HepG2 (cell line): ENCODE measurements at regions not wholly inside any gene's neighbourhood (a gene's known extent, or its start where the extent isn't known, plus 50 kb on each side); places are given as distances from the start of the nearest gene placed in this dataset.

Experiments
- MXI1 ChIP-seq: IDR thresholded peaks from 3 replicates; pipeline ENCODE4 v1.6.1; 2012; ENCODE audit warnings: low read depth, low read length, inconsistent platforms, borderline replicate concordance
- THAP7 ChIP-seq: sonication (generic); formaldehyde crosslinking; IDR thresholded peaks from 2 replicates; pipeline ENCODE4 v1.8.1; 2023; ENCODE audit warnings: mild to moderate bottlenecking, missing genetic modification reagents
- ZNF274 ChIP-seq: sonication (generic); formaldehyde crosslinking; IDR thresholded peaks from 2 replicates; pipeline ENCODE4 v1.5.1; 2020; ENCODE audit warnings: mild to moderate bottlenecking, missing genetic modification reagents
- ZNF639 ChIP-seq: conservative IDR thresholded peaks from 2 replicates; pipeline ENCODE4 v1.6.1; 2018; ENCODE audit warnings: missing genetic modification reagents

- TF ChIP-seq THAP7 (CRISPR knock-in tag) (no peak), ZNF274 (CRISPR knock-in tag) (no peak), ZNF639 (no peak), MXI1 (no peak)
Observed at GRCh38 chr6:90953405-90954161, 366.7 kb upstream of the MAP3K7 start.
